ENCODE measurements at regions not wholly inside any gene's neighbourhood (a gene's known extent, or its start where the extent isn't known, plus 50 kb on each side); places are given as distances from the start of the nearest gene placed in this dataset.

- TF ChIP-seq POLR2A (IDR thresholded peaks at IDR 0.05) (no peak), CTCF (IDR thresholded peaks at IDR 0.05) (no peak)
Measured at GRCh38 chr2:104416339-104417000, 437.4 kb upstream of the POU3F3 start.

Data from lower leg skin (tissue), 3 donors.